ENCODE measurements at regions not wholly inside any gene's neighbourhood (a gene's known extent, or its start where the extent isn't known, plus 50 kb on each side); places are given as distances from the start of the nearest gene placed in this dataset.

DNA sequence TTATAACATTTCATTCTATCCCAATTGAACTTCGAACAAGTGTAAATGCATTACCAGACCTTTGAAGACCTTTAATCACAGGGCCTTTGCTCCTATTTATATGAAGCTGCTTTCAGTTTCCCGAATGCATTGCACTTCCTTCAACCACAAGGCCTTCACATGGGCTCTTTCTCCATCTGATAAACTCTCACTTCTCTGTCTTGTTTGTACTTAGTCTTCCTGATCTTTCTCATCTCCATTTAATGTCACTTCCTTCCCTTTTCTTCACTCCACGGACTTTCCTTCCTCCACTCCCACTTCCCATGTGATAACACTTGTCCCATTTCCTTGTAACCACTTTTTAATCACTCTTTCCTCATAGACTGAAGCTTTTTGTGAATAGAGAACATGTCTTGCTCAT lies 74.3 kb upstream of the TNC start:
- TF ChIP-seq, protein P1, sequence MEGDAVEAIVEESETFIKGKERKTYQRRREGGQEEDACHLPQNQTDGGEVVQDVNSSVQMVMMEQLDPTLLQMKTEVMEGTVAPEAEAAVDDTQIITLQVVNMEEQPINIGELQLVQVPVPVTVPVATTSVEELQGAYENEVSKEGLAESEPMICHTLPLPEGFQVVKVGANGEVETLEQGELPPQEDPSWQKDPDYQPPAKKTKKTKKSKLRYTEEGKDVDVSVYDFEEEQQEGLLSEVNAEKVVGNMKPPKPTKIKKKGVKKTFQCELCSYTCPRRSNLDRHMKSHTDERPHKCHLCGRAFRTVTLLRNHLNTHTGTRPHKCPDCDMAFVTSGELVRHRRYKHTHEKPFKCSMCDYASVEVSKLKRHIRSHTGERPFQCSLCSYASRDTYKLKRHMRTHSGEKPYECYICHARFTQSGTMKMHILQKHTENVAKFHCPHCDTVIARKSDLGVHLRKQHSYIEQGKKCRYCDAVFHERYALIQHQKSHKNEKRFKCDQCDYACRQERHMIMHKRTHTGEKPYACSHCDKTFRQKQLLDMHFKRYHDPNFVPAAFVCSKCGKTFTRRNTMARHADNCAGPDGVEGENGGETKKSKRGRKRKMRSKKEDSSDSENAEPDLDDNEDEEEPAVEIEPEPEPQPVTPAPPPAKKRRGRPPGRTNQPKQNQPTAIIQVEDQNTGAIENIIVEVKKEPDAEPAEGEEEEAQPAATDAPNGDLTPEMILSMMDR (IDR thresholded peaks at IDR 0.05) = no peak
- no peak for TF ChIP-seq ZFX (IDR thresholded peaks at IDR 0.05; ENCODE audit: borderline replicate concordance)
- no peak overlapping the region for H3K27ac ChIP-seq

- H3K27ac ChIP-seq = no peak overlapping the region
- TF ChIP-seq, protein P1 (IDR thresholded peaks at IDR 0.05) = no peak
- TF ChIP-seq ZFX (IDR thresholded peaks at IDR 0.05; ENCODE audit: borderline replicate concordance) = no peak
Observed at GRCh38 chr9:115192835-115193525, 75.0 kb upstream of the TNC start.

GRCh38 chr9:115193777-115194176 lies 75.8 kb upstream of the TNC start:
- H3K27ac ChIP-seq = no peak overlapping the region
- TF ChIP-seq, protein P1 (IDR thresholded peaks at IDR 0.05) = no peak
- TF ChIP-seq ZFX (IDR thresholded peaks at IDR 0.05; ENCODE audit: borderline replicate concordance) = no peak

DNA sequence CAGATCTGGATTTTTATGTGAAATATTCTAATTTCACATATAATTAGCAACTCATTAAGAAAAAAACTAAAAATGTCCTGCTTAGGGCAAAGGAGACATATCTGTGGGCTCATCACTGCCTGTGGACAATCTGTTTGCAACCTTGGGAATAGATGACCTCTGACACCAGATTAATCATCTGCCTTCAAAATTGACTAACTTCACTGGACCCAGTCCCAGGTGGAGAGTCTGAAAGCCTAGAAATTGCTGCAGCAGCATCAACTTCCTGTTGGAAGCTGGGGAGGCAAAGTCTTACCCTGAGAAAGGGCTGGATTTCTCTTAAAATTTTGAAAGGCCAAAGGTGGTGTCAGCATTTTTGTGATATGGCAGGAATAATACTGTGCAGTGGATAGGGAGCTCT lies 76.3 kb upstream of the TNC start:
- H3K27ac ChIP-seq = no peak overlapping the region
- TF ChIP-seq ZFX (IDR thresholded peaks at IDR 0.05; ENCODE audit: borderline replicate concordance) = no peak
- TF ChIP-seq, protein P1 (IDR thresholded peaks at IDR 0.05) = no peak

DNA sequence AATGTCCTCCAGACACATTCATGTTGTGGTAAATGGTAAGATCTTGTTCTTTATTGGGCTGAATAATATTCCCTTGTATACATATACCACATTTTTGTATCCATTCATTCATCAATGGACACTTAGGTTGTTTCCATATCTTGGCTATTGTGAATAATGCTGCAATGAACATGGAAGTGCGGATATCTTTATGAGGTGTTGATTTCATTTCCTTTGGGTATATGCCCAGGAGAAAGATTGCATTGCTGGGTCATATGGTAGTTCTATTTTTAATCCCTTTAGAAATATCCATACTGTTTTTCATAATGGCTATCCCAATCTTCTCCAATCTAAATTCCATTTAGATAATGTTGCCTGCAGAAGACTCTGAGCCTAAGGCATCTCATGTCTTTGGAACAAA lies 78.0 kb upstream of the TNC start:
- no peak overlapping the region for H3K27ac ChIP-seq
- TF ChIP-seq ZFX (IDR thresholded peaks at IDR 0.05; ENCODE audit: borderline replicate concordance) = no peak
- TF ChIP-seq, protein P1 (IDR thresholded peaks at IDR 0.05) = no peak

GRCh38 chr9:115196919-115197318 lies 79.0 kb upstream of the TNC start:
- no peak overlapping the region for H3K27ac ChIP-seq
- no peak for TF ChIP-seq ZFX (IDR thresholded peaks at IDR 0.05; ENCODE audit: borderline replicate concordance)
- TF ChIP-seq, protein P1 (IDR thresholded peaks at IDR 0.05) = no peak

GRCh38 chr9:115198001-115198400 lies 80.0 kb upstream of the TNC start:
- TF ChIP-seq, protein P1 (IDR thresholded peaks at IDR 0.05) = no peak
- TF ChIP-seq ZFX (IDR thresholded peaks at IDR 0.05; ENCODE audit: borderline replicate concordance) = no peak
- H3K27ac ChIP-seq = no peak overlapping the region

All from 22Rv1 (cell line).